HG03469 (cell line): ENCODE measurements at regions not wholly inside any gene's neighbourhood (a gene's known extent, or its start where the extent isn't known, plus 50 kb on each side); places are given as distances from the start of the nearest gene placed in this dataset.
A peak's percentile ranks its signal among the peaks of the same experiment; 100 is the strongest.

Experiments used
- ATAC-seq: cut with Tn5 transposase; IDR thresholded peaks from one replicate; pipeline ENCODE4 v1.9.1; 2021; ENCODE audit warnings: mild to moderate bottlenecking, moderate library complexity, moderate number of reproducible peaks; ENCODE audit not compliant: unreplicated experiment

DNA sequence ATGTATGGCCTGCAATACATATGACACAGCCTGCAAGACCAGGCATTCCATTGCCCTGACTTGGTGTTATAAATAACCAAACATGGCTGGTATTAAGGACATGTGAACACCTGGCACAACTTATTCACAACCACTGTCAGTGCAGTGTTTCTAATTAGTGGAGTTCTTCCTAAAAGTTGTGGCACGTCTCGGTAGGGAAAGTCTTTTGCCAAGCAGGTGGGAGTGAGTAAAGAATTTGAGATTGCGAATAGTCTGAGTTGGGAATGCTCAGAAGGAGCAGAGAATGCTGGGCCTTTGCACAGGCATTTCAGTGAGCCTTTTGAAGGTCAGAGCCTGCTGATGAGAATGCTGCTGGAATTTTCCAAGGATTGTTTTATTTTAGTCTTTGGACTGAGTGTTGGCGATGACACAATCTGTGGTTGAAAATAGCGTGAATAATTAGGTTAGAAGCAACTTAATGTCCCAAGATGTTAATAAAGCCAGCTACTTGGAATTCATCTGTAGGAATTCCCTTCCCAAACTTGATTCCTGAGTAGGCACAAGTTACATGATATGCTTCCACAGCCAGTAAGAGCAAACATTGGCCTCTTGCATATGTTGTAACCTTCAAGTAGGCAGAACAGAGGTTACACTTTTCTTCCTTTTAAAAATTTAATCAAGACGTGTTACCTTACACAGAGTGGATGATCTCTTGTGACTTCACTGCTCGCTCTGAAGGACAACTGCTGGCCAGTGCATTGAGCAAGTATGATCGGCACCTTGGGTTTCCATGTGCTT is 83.6 kb upstream of the PGRMC2 start:
- ATAC-seq, result no peak

DNA sequence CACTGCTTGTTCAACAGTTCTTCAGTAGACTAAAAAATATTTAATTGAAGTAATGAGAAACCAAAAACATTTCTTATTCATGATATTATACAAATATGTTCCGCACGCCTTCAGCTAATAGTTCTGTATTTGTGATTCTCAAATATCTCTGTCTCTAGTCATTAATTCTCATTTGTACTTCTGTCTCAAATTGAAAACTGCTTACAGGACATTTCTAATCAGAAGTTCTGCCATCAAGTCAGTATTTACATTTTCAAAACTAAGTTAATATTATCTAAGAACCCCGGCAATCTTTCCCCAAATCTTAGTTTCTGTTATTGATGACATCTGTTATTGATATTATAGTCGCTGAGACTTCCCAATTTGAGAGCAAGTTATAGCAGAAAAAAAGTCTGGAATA is 78.6 kb upstream of the PGRMC2 start:
- ATAC-seq, result no peak

DNA sequence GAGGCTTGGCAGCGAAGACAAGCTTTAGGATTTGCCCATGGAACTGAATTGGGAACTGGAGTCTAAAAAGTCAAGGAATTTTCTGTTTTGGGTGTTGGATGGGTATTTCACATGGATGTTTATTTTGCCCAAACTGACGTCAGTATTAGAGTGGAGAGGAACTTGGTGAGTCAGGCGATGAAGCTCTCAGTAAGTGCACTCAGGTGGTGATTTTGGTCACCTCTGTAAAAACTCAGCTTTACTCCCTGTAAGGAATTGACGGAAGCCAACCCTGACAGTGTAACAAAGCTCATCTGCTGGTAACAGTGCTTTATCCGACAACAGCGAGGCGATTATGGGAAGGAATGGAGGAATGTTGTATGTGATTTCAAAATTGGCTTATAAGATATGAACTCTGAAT is 77.0 kb upstream of the PGRMC2 start:
- no peak for ATAC-seq

DNA sequence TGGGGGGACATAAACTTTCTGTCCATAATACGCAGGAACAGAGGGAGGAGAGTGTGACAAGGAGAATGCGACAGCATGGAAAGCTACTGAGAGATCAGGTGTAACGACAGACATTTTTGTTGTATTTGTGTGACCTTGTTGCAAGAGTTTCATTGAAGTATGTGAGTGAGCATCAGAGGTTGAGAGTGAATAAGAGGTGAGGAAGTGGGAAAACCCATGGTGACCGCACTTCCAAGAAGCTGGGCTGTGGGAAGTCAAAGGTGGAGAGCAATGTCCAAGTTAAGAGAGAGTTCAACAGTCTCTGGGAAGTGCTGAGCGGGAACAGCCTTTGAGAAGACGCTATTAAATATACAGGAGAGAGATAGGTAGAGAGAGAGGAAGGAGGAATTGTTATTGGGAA is 76.4 kb upstream of the PGRMC2 start:
- ATAC-seq, result no peak

DNA sequence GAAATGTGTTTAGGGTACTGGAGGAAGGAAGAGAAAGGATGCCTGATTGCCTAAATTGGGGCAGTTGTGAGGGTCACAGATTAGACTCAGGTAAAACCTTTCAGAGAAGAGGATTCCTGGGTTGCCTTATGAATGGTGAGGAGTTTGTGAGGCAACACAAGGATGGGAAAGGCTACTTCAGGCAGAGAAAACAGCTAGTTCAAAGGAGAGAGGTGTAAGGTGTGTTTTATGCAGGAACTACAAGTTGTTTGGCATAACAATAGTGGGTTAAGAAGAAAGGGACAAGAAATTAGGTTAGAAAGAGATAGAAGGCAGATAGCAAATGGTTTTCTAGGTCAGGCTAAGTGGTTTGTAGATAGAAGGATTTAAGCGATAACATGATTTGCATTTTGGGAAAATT is 75.1 kb upstream of the PGRMC2 start:
- no peak for ATAC-seq

DNA sequence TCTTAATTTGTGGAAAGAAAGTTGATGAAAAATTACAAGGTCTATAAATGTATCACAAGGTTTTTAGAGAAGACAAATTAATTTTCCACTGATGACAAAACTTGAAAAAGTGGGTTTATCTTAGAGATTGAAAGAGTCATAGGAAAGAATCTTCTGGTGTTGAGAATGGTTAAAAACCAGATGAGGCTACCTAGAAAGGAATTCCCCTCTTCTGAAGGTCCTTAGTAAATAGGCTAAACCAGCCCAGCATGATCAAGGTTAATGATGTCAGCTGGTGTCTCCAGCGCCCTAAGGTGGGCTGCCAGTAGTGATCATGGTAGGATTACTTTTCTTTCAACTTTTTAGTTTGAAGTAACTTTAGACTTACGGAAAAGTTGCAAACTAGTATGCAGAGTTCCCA is 71.8 kb upstream of the PGRMC2 start:
- no peak for ATAC-seq

DNA sequence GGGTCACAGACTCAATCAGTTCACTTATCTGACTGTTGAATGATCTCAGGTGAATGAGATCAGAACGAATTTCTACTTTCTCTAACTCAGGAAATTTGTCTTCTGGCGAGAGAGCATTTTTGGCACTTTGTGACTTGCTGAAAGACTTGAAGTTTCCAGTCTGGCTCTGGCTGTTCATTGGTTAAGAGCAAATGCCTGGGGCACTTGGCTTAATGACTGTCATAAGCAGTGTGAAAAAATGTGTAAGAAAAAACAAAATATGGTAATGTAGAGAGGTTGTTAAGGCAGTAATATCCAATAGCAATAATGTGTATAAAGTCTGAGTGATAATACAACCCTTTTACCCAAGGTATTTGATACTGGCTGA is 71.3 kb upstream of the PGRMC2 start:
- ATAC-seq, result no peak

DNA sequence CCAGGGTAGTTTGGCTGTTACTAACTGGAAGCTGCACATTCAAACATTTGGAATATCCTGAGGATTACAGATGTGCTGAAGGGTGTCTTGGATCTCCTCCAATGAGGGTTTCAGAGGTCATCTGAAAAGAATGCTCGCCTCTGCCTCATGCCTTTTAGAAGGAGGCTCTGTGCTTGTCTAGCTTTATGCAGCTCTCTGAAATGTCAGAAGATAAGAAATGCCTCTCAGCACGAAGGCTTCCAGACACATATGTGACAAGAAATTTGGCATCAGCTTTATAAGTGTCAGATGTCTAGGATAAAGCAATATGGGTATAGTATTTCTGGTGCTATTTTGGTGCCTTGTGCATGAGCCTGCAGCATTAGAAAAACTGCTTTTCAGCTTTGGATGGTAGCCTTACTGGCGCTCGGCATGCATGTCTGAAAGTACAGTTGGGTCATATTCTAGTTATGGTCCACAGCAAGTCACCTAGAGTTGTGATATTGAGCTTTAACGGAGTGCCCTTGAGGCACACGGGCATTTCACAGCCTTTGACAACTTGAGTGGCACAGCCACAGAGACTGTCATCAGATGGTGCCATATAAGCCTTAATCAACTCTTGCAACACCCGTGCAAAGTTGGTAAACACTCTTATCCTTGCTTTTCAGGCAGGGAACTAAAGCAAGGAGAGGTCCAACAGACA is 70.8 kb upstream of the PGRMC2 start:
- ATAC-seq, result no peak

DNA sequence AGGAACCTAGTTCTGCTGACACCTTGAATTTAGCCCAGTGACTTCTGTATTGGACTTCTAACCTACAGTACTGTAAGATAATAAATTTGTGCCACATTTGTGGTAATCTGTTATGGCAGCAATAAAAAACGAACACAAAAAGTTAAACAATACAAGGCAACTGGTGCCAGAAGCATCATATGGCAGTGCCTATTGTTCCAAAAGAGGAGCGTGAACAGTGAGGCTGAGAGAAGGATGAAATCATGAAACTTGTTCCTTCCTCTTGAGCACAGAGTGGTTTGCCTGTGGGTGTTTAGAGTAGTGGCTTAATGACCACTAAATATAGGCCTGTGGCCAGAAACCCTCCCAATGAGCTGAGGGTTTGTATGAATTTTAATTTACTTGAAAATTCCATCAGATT is 69.7 kb upstream of the PGRMC2 start:
- no peak for ATAC-seq

DNA sequence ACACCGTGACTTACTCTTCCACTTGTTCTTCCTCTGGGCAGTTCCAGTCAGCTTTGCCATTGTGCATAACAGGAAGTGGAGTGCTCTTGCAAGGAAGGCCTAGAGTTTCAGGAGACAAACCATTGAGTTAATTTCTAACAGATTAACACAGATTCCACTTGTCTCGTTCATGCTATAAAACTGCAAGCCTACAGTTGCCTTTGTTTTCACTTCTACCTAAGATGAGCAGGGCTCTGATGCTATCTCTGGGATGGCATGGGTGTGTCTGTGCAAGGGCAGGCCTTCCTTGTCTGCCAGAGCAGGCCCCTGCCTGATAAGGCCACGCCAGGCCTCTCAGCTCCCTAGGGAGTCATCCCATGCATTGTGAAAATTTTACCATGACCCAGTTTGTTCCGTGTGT is 67.7 kb upstream of the PGRMC2 start:
- ATAC-seq, result peak; percentile 53

DNA sequence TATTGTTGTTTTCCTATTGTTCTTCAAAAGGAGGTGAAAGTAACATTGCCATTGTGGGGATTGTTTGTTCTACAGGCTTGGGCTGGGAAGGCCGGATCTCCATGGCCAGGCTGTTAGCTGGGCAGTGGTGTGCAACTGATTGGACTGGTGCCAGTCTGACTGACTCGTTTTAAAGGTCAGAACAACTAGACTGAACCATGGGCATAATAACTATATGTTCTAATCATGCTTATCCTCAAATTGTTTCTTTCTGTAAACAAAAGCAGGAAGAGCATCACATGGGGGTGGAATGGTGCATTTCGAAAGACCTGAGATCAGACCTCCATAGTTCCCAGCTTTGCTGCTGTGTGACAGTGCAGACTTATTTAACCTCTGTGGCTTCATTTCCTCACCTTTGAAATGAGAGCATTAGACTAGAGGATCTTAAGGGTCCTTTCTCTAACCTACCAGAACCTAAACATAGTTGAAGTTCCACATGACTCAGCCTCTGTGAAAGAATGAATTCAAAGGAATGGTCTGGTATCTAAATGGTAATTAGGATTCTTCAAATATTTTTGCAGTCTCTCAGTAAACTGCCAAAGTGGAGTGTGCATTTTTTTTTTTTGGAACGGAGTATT is 66.7 kb upstream of the PGRMC2 start:
- no peak for ATAC-seq

DNA sequence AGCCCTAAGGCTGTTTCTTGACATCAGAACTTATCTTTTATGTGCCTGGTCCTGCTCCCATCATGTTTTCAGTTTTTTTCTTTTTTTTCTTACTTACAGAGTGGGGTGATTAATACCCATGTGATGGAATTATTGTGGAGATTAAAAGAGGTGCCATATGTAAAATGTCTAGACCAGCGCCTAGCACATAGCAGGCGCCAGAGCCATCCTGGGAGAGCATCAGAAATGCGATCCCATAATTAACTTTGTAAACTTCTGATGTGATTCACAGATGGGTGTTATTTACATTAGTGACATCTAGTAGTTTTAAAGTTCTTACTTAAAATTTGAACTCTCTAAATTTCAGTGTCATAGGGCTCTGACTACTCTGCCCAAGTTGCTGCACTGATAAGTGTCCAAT is 66.2 kb upstream of the PGRMC2 start:
- no peak for ATAC-seq

DNA sequence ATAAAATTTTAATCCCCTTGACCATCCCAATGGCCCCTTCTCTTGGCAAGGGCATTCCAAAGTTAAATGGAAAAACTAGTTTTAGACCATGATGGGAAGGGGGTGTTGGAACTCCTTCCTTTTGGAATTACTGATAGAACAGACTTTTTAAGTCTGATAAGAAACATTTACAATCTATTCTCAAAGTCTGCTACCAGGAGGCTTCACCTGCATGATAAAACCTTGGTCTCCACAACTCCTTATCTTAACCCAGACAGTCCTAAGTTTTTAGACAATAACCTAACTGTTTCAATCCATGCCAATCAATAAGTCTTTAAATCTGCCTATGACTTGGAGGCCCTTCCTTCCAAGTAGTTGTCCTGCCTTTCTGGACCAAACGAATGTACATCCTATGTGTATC is 63.9 kb upstream of the PGRMC2 start:
- no peak for ATAC-seq

DNA sequence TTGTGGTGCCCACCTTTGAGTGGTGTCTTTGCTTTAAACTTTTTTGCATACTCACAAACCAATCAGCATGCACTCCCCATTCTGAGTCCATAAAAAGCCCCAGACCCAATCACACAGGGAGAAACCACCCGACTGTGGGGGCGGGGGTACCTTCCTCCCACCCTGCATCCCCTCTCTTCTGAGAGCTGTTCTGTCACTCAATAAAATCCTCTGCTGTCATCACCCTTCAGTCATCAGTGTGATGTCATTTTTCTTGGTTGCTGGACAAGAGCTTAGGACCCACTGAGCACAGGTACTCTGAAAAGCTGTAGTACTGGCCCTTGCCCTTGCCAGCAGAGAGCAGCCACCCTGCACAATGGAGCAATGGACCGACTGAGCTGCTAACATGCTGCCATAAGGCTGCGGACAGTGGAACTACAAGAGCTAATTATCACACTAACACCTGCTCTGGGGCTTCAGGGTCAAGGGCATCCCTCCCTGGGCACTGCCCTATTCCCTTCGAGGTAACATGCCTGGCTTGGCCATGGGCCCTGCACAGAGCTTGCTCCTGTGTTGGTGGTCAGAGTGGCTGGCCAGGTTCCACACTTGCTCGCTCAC is 62.9 kb upstream of the PGRMC2 start:
- no peak for ATAC-seq

DNA sequence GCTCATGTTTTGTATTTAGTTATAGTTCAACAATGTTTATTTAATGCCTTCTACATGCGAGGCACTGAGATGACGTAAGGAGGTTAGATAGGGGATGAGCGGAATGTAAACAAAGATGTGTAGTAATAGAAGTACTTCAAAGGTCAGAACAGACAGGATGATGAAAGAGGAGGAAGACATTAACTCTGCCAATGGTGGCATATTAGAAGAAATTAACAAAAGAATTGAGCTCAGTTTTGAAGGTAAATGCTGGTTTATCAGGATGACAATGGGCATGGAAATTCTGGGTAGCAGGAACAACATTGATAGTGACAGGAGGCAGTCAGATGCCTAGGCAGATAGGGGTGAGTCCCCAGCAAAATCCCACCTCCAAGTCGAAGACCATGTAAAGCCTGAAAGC is 62.3 kb upstream of the PGRMC2 start:
- no peak for ATAC-seq

DNA sequence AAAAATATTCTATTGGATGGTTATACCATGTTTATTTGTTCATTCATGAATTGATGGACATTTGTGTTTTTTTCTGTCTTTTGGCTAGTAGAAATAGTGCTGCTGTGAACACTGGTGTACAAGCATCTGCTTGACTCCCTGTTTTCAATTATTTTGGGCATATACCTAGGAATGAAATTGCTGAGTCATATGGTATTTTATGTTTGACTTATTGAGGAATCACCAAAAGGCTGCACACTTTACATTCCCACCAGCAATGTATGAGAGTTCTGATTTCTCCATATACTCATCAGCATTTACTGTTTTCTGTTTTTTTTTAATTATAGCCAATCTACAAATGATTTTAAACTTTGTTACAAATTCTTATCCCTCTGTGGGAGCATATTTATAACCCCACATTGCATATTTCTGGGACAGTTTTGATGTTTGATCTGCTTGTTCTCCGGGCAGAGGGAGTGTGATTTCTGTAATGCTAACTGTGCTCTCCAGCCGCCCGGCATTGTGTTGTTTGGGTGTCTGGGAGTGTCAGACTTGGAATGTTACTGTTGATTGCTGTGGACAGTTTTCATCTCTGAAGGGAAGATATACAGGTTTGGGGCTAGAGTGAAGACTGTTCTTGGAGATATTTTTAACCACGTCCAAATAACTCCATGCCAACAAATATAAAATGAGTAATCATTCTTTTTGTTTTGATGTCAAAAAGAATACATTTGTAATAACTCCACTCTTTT is 60.5 kb upstream of the PGRMC2 start:
- no peak for ATAC-seq

DNA sequence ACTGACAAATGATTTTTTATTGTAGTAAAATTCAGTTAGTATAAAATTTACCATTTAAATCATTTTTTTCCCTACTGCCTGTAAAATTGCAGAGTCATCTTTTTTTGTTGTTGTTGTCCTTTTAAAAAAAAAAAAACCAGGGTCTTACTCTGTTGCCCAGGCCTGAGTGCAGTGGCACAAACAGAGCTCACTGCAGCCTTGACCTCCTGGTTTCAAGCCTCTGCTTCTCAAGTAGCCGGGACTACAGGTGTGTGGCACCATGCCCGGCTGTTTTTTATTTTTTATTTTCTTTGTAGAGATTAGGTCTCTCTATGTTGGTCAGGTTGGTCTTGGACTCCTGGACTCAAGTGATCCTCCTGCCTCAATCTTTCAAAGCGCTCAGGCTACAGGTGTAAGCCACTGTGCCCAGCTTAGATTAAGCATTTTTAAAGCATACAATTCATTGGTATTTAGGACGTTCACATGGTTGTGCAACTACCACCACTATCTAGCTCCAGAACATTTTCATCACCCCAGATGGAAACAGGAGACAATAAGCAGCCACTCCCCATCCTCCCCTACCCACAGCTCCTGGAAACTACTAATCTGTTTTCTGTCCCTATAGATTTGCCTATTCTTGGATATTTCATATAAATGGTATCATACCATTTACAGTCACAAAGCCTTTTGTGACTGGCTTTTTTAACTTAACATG is 59.7 kb upstream of the PGRMC2 start:
- ATAC-seq, result no peak

DNA sequence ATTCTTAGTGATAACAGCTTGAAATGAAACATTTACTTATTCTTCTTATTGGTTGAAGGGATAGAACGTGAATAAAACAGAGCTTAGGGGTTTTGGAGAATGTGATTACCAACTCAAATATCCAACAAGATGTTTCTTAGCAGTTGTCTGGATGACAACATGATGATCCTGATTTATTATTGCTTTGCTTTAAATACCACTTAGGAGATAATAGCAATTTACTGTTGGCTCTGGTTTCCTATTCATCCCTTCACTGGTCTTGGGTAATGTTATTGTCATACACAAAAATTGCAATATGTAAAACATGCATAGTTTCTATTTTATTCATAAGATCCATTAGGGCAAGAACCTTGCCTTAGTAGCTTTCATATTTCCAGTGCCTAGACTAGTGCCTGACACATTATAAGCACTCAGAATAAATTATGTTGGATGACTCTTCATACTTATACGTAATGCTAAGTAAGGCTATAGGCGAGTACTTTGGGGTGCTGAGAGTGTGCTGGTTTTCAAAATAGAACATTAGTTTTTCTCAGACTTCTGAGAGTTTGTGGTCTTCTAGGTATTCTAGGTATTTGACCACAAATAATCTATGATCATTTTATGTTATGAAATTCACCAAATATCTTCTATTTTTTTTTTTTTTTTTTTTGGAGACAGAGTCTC is 58.6 kb upstream of the PGRMC2 start:
- no peak for ATAC-seq

DNA sequence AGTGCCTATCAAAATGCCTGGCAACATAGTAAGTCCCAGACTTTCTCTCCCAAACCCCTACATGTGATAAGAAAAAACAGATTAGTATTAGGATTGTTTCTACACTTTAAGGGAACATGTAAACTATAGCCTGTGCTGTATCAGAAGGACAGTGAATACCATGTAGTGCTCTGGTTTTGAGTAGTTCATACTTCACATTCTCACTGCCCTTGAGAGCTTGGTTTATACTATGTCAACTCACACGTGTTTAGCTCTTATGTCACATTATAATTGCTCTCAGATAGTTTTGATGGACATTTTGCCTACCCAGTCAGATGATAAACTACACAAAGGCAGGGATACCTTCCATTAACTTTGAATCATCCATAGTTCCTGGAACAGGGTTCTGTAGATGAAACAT is 58.0 kb upstream of the PGRMC2 start:
- ATAC-seq, result no peak

DNA sequence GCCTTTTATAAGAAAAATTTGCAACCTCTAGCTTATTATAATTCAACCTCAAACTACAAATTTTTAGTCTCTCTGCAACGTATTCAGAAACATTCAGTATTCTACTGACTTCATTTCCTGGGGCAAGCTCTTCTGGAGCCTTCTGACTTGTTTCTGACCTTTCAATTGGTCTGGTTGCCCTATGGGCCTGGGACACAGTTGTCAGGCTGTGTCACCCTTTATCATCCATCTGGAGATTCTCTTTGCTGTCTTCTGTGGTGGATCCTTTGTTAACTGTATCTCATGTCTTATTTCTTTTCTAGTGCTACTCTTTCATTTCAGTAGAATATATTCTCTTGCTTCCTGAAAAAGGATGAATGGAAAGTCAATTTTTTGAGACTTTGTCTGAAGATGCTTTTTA is 55.1 kb upstream of the PGRMC2 start:
- ATAC-seq, result no peak
